HCT116 (cell line): ENCODE measurements at regions not wholly inside any gene's neighbourhood (a gene's known extent, or its start where the extent isn't known, plus 50 kb on each side); places are given as distances from the start of the nearest gene placed in this dataset.

ENCODE experiments used
- ATAC-seq: fragments of 200-7000 bp; cut with Tn5 transposase; 2 replicates; pipeline ENCODE4 v1.9.1; 2020; ENCODE audit warnings: mild to moderate bottlenecking, moderate library complexity
- BruUV-seq: library from RNA; stranded (reverse); fragments of 400-500 nt; replicated peaks from 2 replicates; lab custom pipeline; 2021; lab: Mats Ljungman, UMichigan
- CTCF ChIA-PET: fragments of 300-600 bp; sonication (Branson Sonifier 250); formaldehyde crosslinking; loops from one replicate; lab custom pipeline; 2021; ENCODE audit warnings: antibody characterized with exemption; lab: Charles Lee
- POLR2A ChIA-PET: fragments of 300-600, 350-600 bp; sonication (Branson Sonifier 250); formaldehyde crosslinking; loops from one replicate; lab custom pipeline; 2021; ENCODE audit warnings: antibody characterized with exemption; lab: Charles Lee
- RAD21 ChIA-PET, 2 experiments: fragments of 300-600 bp; sonication (Branson Sonifier 250); formaldehyde crosslinking; loops; one replicate each; lab custom pipeline; 2023; ENCODE audit warnings: low total read pairs in 2 of 2; ENCODE audit not compliant: uncharacterized antibody in 2 of 2, unreplicated experiment in 2 of 2, low non-redundant PET in 1 of 2; lab: Charles Lee
- DNase-seq: peaks from one replicate; pipeline ENCODE4 v3.0.0-alpha.2; 2010; ENCODE audit warnings: low read depth, low spot score
- H2AFZ ChIP-seq: fragments of 200-600 bp; shearing (Covaris generic), sonication (generic); 2 replicates; pipeline ENCODE4 v1.6.1; 2017; ENCODE audit warnings: low read depth, mixed run types, mixed read lengths, antibody characterized with exemption, low read length; ENCODE audit not compliant: poor library complexity, severe bottlenecking
- H3K27ac ChIP-seq: 2 replicates; pipeline ENCODE4 v1.5.1; 2012; ENCODE audit warnings: low read depth, low read length
- H3K27me3 ChIP-seq: fragments of 200-600 bp; sonication (generic); 2 replicates; pipeline ENCODE4 v1.6.1; 2016; ENCODE audit warnings: mixed run types, low read length, mixed read lengths; ENCODE audit not compliant: insufficient read depth
- H3K36me3 ChIP-seq, 2 experiments: fragments of 200-500 bp in 1 of 2; fragments of 200-600 bp in 1 of 2; sonication (Bioruptor generic) in 1 of 2; sonication (generic) in 1 of 2; 2 replicates each; pipeline versions ENCODE4 v1.5.1 to v1.6.1; 2014 to 2016; ENCODE audit warnings: low read length in 2 of 2, inconsistent platforms in 1 of 2, mixed read lengths in 1 of 2, mixed run types in 1 of 2; ENCODE audit not compliant: insufficient read depth in 2 of 2, control insufficient read depth in 1 of 2
- H3K4me1 ChIP-seq, 2 experiments: fragments of 200-600 bp in 1 of 2; sonication (generic) in 1 of 2; 2 replicates each; pipeline versions ENCODE4 v1.5.1 to v1.6.1; 2012 to 2017; ENCODE audit warnings: low read length in 2 of 2, inconsistent platforms in 1 of 2, mild to moderate bottlenecking in 1 of 2, mixed read lengths in 1 of 2, mixed run types in 1 of 2, moderate library complexity in 1 of 2; ENCODE audit not compliant: insufficient read depth in 2 of 2, control insufficient read depth in 1 of 2
- H3K4me2 ChIP-seq: fragments of 200-600 bp; sonication (generic); 2 replicates; pipeline ENCODE4 v1.6.1; 2017; ENCODE audit warnings: mixed run types, low read length, mixed read lengths
- H3K4me3 ChIP-seq, 2 experiments: fragments of 200-600 bp in 1 of 2; sonication (generic) in 1 of 2; replicated peaks in 1 of 2; 2 replicates each; pipeline ENCODE4 v1.5.1; 2011 to 2016; ENCODE audit warnings: low read length in 2 of 2, control low read depth in 1 of 2, low read depth in 1 of 2, mild to moderate bottlenecking in 1 of 2, mixed read lengths in 1 of 2, mixed run types in 1 of 2
- H3K79me2 ChIP-seq: fragments of 200-600 bp; sonication (generic); 2 replicates; pipeline ENCODE4 v1.6.1; 2017; ENCODE audit warnings: mild to moderate bottlenecking, mixed run types, low read length, moderate library complexity, mixed read lengths; ENCODE audit not compliant: insufficient read depth
- H3K9ac ChIP-seq: fragments of 200-600 bp; sonication (generic); 2 replicates; pipeline ENCODE4 v1.6.1; 2016; ENCODE audit warnings: low read length, mixed read lengths
- H3K9me2 ChIP-seq: fragments of 200-600 bp; sonication (generic), shearing (Covaris generic); 2 replicates; pipeline ENCODE4 v1.6.1; 2017; ENCODE audit warnings: mixed run types, mild to moderate bottlenecking, moderate library complexity; ENCODE audit not compliant: insufficient read depth
- H3K9me3 ChIP-seq, 2 experiments: fragments of 200-500 bp in 1 of 2; fragments of 200-600 bp in 1 of 2; sonication (Bioruptor generic) in 1 of 2; sonication (generic) in 1 of 2; 2 replicates each; pipeline ENCODE4 v1.6.1; 2014 to 2017; ENCODE audit warnings: low read length in 2 of 2, mixed read lengths in 2 of 2, inconsistent platforms in 1 of 2, low read depth in 1 of 2, mild to moderate bottlenecking in 1 of 2, mixed run types in 1 of 2, moderate library complexity in 1 of 2; ENCODE audit not compliant: control insufficient read depth in 1 of 2, insufficient read depth in 1 of 2
- H4K20me1 ChIP-seq: fragments of 200-600 bp; sonication (generic), shearing (Covaris generic); 2 replicates; pipeline ENCODE4 v1.6.1; 2017; ENCODE audit warnings: mixed run types, mild to moderate bottlenecking, moderate library complexity; ENCODE audit not compliant: insufficient read depth
- CBX3 ChIP-seq: IDR thresholded peaks from 2 replicates; pipeline ENCODE4 v1.6.1; 2012; ENCODE audit warnings: low read depth
- ELF1 ChIP-seq: IDR thresholded peaks from 2 replicates; pipeline ENCODE4 v1.6.1; 2012; ENCODE audit warnings: low read depth, borderline replicate concordance
- EZH2 ChIP-seq: fragments of 200-600 bp; sonication (generic); IDR thresholded peaks from 2 replicates; pipeline ENCODE4 v1.6.1; 2017; ENCODE audit warnings: antibody characterized with exemption, mixed run types
- EZH2phosphoT487 ChIP-seq: fragments of 200-600 bp; IDR thresholded peaks from 2 replicates; pipeline ENCODE4 v1.6.1; 2018; ENCODE audit warnings: antibody characterized with exemption, borderline replicate concordance
- FOSL1 ChIP-seq: IDR thresholded peaks from 2 replicates; pipeline ENCODE4 v1.6.1; 2012; ENCODE audit warnings: low read depth
- JUND ChIP-seq: IDR thresholded peaks from 2 replicates; pipeline ENCODE4 v1.6.1; 2012
- POLR2A ChIP-seq: IDR thresholded peaks from 2 replicates; pipeline ENCODE4 v1.7.0; 2011; ENCODE audit warnings: borderline replicate concordance; ENCODE audit not compliant: insufficient read depth, insufficient read length; ENCODE audit errors: extremely low read depth
- POLR2AphosphoS5 ChIP-seq: IDR thresholded peaks from 2 replicates; pipeline ENCODE4 v1.6.1; 2011; ENCODE audit warnings: mild to moderate bottlenecking, low read depth, low read length, moderate library complexity
- SIN3A ChIP-seq: IDR thresholded peaks from 2 replicates; pipeline ENCODE4 v1.6.1; 2012; ENCODE audit warnings: low read depth
- SRF ChIP-seq: IDR thresholded peaks from 2 replicates; pipeline ENCODE4 v1.6.1; 2012; ENCODE audit warnings: low read depth
- TCF7L2 ChIP-seq: IDR thresholded peaks from 2 replicates; pipeline ENCODE4 v1.7.0; 2011; ENCODE audit warnings: borderline replicate concordance, inconsistent platforms; ENCODE audit not compliant: insufficient read depth, insufficient read length; ENCODE audit errors: extremely low read depth
- YY1 ChIP-seq: IDR thresholded peaks from 2 replicates; pipeline ENCODE4 v1.6.1; 2011; ENCODE audit warnings: low read length, low read depth, moderate library complexity, mild to moderate bottlenecking; ENCODE audit not compliant: insufficient replicate concordance; ENCODE audit errors: extremely low read depth
- intact Hi-C: fragments of 100-400 bp; cut with micrococcal nuclease; formaldehyde crosslinking; loops from 2 replicates; pipeline ENCODE4 v1.10.0; 2022
- TF ChIP-seq, protein P1 (sequence below): IDR thresholded peaks from 2 replicates; pipeline ENCODE4 v1.6.1; 2011; ENCODE audit warnings: mild to moderate bottlenecking, low read length, moderate library complexity; ENCODE audit not compliant: insufficient replicate concordance; ENCODE audit errors: extremely low read depth
- TF ChIP-seq, protein P2 (sequence below), 3 experiments: fragments of 200-600 bp in 1 of 3; sonication (generic) in 1 of 3; IDR thresholded peaks in 2 of 3; conservative IDR thresholded peaks in 1 of 3; 2 replicates each; pipeline ENCODE4 v1.5.1; 2012 to 2017; ENCODE audit warnings: low read depth in 2 of 3, low read length in 2 of 3, antibody characterized with exemption in 1 of 3, borderline replicate concordance in 1 of 3, control low read depth in 1 of 3, mild to moderate bottlenecking in 1 of 3, mixed read lengths in 1 of 3, mixed run types in 1 of 3, moderate library complexity in 1 of 3; ENCODE audit not compliant: insufficient read depth in 1 of 3

DNA sequence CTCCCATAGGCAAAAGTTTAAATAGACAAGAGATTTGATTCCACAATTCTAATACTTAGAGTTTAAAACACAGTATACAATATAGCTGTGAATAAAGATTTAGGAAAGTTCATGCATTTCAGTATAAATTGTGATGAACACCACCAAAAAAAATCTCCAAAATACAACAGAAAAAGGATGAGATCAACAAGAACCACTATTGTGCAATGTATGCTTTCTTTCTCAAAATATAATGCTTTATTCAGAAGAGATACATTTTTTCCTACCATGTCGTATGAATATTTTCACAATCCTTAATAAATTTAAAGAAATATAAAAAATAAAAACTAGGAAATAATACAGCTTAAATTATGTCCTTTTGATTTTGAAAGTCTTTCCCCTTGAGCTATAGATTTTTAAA is 1309.2 kb downstream of the MRPL39 start:
- CTCF ChIA-PET: no interaction called here
- RAD21 ChIA-PET: no interaction called here

More for the DNA sequence above, 1309.2 kb downstream of the MRPL39 start:
- POLR2A ChIA-PET: no interaction called here
- Histone ChIP-seq H3K4me3 (no peak overlapping the region), H3K27ac (no peak overlapping the region), H3K9me2 (no peaks in the 10 kb centered on the region), H3K9me3 (peaks cover 12 to 28% of the 10 kb centered on the region in 2 experiments; a peak in 2 of 4 replicates), H3K9ac (no peak overlapping the region), H2AFZ (no peak overlapping the region), H3K79me2 (no peaks in the 10 kb centered on the region), H4K20me1 (no peaks in the 10 kb centered on the region), H3K4me2 (no peak overlapping the region), H3K27me3 (no peaks in the 10 kb centered on the region), H3K4me1 (no peaks in the 10 kb centered on the region), H3K36me3 (no peaks in the 10 kb centered on the region)
- no peak for DNase-seq
- ATAC-seq: no peak
- intact Hi-C loops: no loop called here
- TF ChIP-seq YY1 (no peak), FOSL1 (no peak), ELF1 (no peak), EZH2 (no peak), POLR2A (no peak), SIN3A (no peak), TCF7L2 (no peak), POLR2AphosphoS5 (no peak), EZH2phosphoT487 (no peak), JUND (no peak), CBX3 (no peak), SRF (no peak)
- TF ChIP-seq, protein P1, sequence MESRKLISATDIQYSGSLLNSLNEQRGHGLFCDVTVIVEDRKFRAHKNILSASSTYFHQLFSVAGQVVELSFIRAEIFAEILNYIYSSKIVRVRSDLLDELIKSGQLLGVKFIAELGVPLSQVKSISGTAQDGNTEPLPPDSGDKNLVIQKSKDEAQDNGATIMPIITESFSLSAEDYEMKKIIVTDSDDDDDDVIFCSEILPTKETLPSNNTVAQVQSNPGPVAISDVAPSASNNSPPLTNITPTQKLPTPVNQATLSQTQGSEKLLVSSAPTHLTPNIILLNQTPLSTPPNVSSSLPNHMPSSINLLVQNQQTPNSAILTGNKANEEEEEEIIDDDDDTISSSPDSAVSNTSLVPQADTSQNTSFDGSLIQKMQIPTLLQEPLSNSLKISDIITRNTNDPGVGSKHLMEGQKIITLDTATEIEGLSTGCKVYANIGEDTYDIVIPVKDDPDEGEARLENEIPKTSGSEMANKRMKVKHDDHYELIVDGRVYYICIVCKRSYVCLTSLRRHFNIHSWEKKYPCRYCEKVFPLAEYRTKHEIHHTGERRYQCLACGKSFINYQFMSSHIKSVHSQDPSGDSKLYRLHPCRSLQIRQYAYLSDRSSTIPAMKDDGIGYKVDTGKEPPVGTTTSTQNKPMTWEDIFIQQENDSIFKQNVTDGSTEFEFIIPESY: no peak
- TF ChIP-seq, protein P2, sequence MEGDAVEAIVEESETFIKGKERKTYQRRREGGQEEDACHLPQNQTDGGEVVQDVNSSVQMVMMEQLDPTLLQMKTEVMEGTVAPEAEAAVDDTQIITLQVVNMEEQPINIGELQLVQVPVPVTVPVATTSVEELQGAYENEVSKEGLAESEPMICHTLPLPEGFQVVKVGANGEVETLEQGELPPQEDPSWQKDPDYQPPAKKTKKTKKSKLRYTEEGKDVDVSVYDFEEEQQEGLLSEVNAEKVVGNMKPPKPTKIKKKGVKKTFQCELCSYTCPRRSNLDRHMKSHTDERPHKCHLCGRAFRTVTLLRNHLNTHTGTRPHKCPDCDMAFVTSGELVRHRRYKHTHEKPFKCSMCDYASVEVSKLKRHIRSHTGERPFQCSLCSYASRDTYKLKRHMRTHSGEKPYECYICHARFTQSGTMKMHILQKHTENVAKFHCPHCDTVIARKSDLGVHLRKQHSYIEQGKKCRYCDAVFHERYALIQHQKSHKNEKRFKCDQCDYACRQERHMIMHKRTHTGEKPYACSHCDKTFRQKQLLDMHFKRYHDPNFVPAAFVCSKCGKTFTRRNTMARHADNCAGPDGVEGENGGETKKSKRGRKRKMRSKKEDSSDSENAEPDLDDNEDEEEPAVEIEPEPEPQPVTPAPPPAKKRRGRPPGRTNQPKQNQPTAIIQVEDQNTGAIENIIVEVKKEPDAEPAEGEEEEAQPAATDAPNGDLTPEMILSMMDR (IDR thresholded peaks at IDR 0.05 in 2 of 3, conservative IDR thresholded peaks at IDR 0.05 in 1 of 3; ENCODE audit: borderline replicate concordance in 1 of 3, insufficient read depth in 1 of 3, low read depth in 2 of 3, low read length in 2 of 3): no peak
- no TSS peak for BruUV-seq
